Hepatocyte (in vitro differentiated cells): ENCODE measurements at regions not wholly inside any gene's neighbourhood (a gene's known extent, or its start where the extent isn't known, plus 50 kb on each side); places are given as distances from the start of the nearest gene placed in this dataset.

ENCODE experiments used
- CTCF ChIP-seq: fragments of 200-600 bp; sonication (generic); IDR thresholded peaks from 2 replicates; pipeline ENCODE4 v1.5.1; 2016; ENCODE audit warnings: antibody characterized with exemption, mild to moderate bottlenecking; ENCODE audit not compliant: poor library complexity
- EZH2 ChIP-seq: fragments of 200-600 bp; sonication (generic); IDR thresholded peaks from 2 replicates; pipeline ENCODE4 v1.6.1; 2016; ENCODE audit warnings: antibody characterized with exemption, mild to moderate bottlenecking, borderline replicate concordance

- TF ChIP-seq CTCF (no peak), EZH2 (no peak)
Observed at GRCh38 chr11:37364246-37364839, 766.3 kb upstream of the RAG2 start.
